A673 (cell line): ENCODE measurements at regions not wholly inside any gene's neighbourhood (a gene's known extent, or its start where the extent isn't known, plus 50 kb on each side); places are given as distances from the start of the nearest gene placed in this dataset.
"Not testable (repeated sequence)": the region's sequence is repeated elsewhere in the genome, so short reads cannot be mapped to it uniquely, and the experiment has no call there.

Experiments
- BruUV-seq: library from RNA; stranded (reverse); fragments of 400-500 nt; replicated peaks from 2 replicates; lab custom pipeline; 2021; lab: Mats Ljungman, UMichigan
- CTCF ChIA-PET: fragments of 300-600 bp; sonication (Branson Sonifier 250); formaldehyde crosslinking; loops from one replicate; lab custom pipeline; 2022; ENCODE audit warnings: antibody characterized with exemption; lab: Charles Lee
- POLR2A ChIA-PET: fragments of 300-600 bp; sonication (Branson Sonifier 250); formaldehyde crosslinking; loops from one replicate; lab custom pipeline; 2022; ENCODE audit warnings: antibody characterized with exemption; ENCODE audit not compliant: low non-redundant PET; lab: Charles Lee
- DNase-seq: peaks from one replicate; pipeline ENCODE4 v3.0.0-alpha.2; 2015; ENCODE audit warnings: low spot score
- H3K27ac ChIP-seq: fragments of 200-600 bp; sonication (generic); 2 replicates; pipeline ENCODE4 v1.5.1; 2016; ENCODE audit warnings: mixed run types, low read depth, mild to moderate bottlenecking, mixed read lengths, antibody characterized with exemption, low read length; ENCODE audit not compliant: poor library complexity, severe bottlenecking
- H3K27me3 ChIP-seq: fragments of 200-600 bp; sonication (generic); replicated peaks from 2 replicates; pipeline ENCODE4 v1.6.1; 2017; ENCODE audit warnings: mixed run types, low read depth, mild to moderate bottlenecking, mixed read lengths, antibody characterized with exemption, low read length; ENCODE audit not compliant: insufficient read depth, poor library complexity
- H3K36me3 ChIP-seq: fragments of 200-600 bp; sonication (generic); 2 replicates; pipeline ENCODE4 v1.6.1; 2016; ENCODE audit warnings: mixed run types, mild to moderate bottlenecking, mixed read lengths, antibody characterized with exemption, low read length; ENCODE audit not compliant: insufficient read depth, poor library complexity, severe bottlenecking
- H3K4me1 ChIP-seq: fragments of 200-600 bp; sonication (generic); 2 replicates; pipeline ENCODE4 v1.6.1; 2017; ENCODE audit warnings: mixed run types, mild to moderate bottlenecking, mixed read lengths, antibody characterized with exemption, low read length; ENCODE audit not compliant: insufficient read depth, poor library complexity, severe bottlenecking
- H3K4me3 ChIP-seq: fragments of 200-600 bp; sonication (generic); 2 replicates; pipeline ENCODE4 v1.5.1; 2016; ENCODE audit warnings: low read depth, mixed run types, mild to moderate bottlenecking, mixed read lengths, low read length; ENCODE audit not compliant: poor library complexity, severe bottlenecking
- H3K9me3 ChIP-seq: fragments of 200-600 bp; sonication (generic); 2 replicates; pipeline ENCODE4 v1.6.1; 2016; ENCODE audit warnings: mixed run types, low read depth, mild to moderate bottlenecking, mixed read lengths, antibody characterized with exemption, low read length; ENCODE audit not compliant: poor library complexity, severe bottlenecking
- EZH2 ChIP-seq: fragments of 200-600 bp; sonication (generic); IDR thresholded peaks from 2 replicates; pipeline ENCODE4 v1.6.1; 2017; ENCODE audit warnings: borderline replicate concordance, low read depth, mild to moderate bottlenecking, mixed read lengths, antibody characterized with exemption, low read length; ENCODE audit not compliant: poor library complexity, severe bottlenecking
- intact Hi-C: fragments of 100-400 bp; cut with micrococcal nuclease; formaldehyde crosslinking; loops from one replicate; pipeline ENCODE4 v1.10.0; 2022; ENCODE audit not compliant: unreplicated experiment
- TF ChIP-seq, protein P1 (sequence below): fragments of 300-800, 200-600 bp; sonication (generic); conservative IDR thresholded peaks from 2 replicates; pipeline ENCODE4 v1.5.1; 2017; ENCODE audit warnings: low read depth, mild to moderate bottlenecking, antibody characterized with exemption, low read length, moderate library complexity, mixed read lengths

DNA sequence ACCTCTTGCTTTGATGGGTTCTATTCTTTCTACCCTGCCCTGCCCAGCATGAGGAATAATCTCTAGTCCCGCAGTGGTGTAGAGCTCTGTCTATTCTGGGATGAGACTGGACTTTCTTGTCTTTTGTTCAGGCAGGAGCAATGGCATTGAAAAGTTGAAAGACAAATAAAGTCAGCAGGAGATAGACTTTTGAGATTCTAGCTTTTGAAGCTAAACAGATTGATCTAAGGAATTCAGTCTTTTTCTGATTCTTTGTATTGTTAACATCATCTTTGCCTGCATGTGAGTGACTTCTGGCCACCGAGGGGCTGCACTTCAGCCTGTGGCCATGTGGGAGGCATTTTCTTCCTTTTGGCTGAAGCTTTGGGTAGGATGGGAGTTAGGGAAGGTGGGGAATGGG, 132.4 kb downstream of the MRPL57 start:
- H3K36me3 ChIP-seq = peaks cover 8% of the 10 kb centered on the region
- CTCF ChIA-PET = no interaction called here
- POLR2A ChIA-PET = no interaction called here

DNA sequence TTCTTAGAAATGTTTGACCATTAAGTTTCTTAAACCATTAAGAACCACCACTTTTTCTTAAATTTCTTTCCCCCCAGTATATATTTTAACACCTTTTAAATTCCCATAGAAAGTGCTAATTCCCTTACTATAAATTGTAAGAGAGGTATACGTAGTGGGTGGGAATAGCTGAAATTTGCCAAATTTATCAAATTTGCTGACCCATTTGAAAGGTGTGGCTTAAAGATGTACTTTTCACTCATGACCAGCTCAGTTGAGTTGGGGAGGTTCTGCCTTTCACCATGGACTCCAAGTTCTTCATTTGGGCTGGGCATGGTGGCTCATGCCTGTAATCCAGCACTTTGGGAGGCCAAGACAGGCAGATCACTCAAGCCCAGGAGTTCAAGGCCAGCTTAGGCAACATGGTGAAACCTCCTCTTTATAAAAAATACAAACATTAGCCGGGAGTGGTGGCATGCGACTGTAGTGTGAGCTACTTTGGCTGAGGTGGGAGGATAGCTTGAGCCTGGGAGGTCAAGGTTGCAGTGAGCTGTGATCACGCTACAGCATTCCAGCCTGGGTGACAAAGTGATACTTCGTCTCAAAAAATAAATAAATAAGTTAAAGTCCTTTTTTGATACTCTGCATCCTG, 133.2 kb downstream of the MRPL57 start:
- Histone ChIP-seq H3K27ac (no peak overlapping the region), H3K4me3 (no peak overlapping the region), H3K9me3 (no peaks in the 10 kb centered on the region), H3K27me3 (no peaks in the 10 kb centered on the region), H3K4me1 (no peaks in the 10 kb centered on the region), H3K36me3 (peaks cover 4% of the 10 kb centered on the region)
- TF ChIP-seq, protein P1, sequence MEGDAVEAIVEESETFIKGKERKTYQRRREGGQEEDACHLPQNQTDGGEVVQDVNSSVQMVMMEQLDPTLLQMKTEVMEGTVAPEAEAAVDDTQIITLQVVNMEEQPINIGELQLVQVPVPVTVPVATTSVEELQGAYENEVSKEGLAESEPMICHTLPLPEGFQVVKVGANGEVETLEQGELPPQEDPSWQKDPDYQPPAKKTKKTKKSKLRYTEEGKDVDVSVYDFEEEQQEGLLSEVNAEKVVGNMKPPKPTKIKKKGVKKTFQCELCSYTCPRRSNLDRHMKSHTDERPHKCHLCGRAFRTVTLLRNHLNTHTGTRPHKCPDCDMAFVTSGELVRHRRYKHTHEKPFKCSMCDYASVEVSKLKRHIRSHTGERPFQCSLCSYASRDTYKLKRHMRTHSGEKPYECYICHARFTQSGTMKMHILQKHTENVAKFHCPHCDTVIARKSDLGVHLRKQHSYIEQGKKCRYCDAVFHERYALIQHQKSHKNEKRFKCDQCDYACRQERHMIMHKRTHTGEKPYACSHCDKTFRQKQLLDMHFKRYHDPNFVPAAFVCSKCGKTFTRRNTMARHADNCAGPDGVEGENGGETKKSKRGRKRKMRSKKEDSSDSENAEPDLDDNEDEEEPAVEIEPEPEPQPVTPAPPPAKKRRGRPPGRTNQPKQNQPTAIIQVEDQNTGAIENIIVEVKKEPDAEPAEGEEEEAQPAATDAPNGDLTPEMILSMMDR = no peak
- no peak for TF ChIP-seq EZH2
- BruUV-seq = no TSS peak
- ChIA-PET POLR2A (no interaction called here), CTCF (no interaction called here)
- DNase-seq = no peak
- intact Hi-C loops = no loop called here

More for the DNA sequence above, 132.4 kb downstream of the MRPL57 start:
- H3K27me3 ChIP-seq = no peaks in the 10 kb centered on the region
- TF ChIP-seq, protein P1 = no peak
- no peak for TF ChIP-seq EZH2
- H3K4me1 ChIP-seq = no peaks in the 10 kb centered on the region
- H3K27ac ChIP-seq = no peak overlapping the region
- H3K9me3 ChIP-seq = no peaks in the 10 kb centered on the region
- intact Hi-C loops = no loop called here
- DNase-seq = no peak
- no TSS peak for BruUV-seq
- H3K4me3 ChIP-seq = no peak overlapping the region

DNA sequence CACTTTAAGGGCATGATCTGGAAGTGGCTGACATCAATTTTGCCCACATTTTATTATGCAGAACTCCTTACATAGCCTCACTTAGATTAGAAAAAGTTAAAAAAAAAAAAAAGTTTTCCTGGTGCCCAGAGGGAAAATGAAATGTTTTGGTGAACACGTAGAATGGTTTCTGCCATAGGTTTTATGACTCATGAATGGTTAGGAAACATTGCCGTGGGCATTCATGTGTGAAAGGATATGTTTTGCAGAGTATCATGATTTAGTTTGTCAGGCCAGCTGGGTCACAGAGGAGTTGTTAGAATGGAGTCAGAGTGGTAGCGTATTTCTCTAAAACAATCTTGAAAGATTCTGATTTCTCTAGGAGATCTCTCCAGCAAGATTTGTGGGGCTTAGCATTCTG, 133.8 kb downstream of the MRPL57 start:
- Histone ChIP-seq H3K4me1 (no peaks in the 10 kb centered on the region), H3K27me3 (no peaks in the 10 kb centered on the region), H3K36me3 (peaks cover 4% of the 10 kb centered on the region), H3K27ac (no peak overlapping the region), H3K4me3 (no peak overlapping the region), H3K9me3 (no peaks in the 10 kb centered on the region)
- no peak for TF ChIP-seq EZH2
- TF ChIP-seq, protein P1 = no peak
- ChIA-PET CTCF (no interaction called here), POLR2A (no interaction called here)
- intact Hi-C loops = no loop called here
- BruUV-seq = no TSS peak
- peak; percentile 10 for DNase-seq

DNA sequence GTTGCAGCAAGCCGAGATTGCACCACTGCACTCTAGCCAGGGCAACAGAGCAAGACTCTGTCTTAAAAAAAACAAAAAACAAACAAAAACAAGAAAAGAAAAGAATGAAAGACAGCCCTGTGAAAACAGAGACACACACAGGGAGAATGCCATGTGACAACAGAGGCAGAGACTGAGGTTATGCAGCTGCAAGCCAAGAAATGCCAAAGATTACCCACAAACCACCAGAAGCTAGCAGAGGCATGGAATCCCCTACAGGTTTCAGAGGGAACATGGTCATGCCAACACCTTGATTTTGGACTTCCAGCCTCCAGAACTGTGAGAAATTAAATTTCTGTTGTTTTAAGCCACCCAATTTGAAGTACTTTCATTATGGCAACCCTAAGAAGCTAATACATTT, 138.5 kb downstream of the MRPL57 start:
- POLR2A ChIA-PET, intact Hi-C loops: not testable (repeated sequence)

More for the DNA sequence above, 138.5 kb downstream of the MRPL57 start:
- H3K9me3 ChIP-seq, DNase-seq, H3K4me1 ChIP-seq, H3K36me3 ChIP-seq, CTCF ChIA-PET, H3K27ac ChIP-seq, H3K4me3 ChIP-seq, H3K27me3 ChIP-seq, BruUV-seq: not testable (repeated sequence)
